WTC11 (cell line): ENCODE measurements at regions not wholly inside any gene's neighbourhood (a gene's known extent, or its start where the extent isn't known, plus 50 kb on each side); places are given as distances from the start of the nearest gene placed in this dataset.

Experiments used
- ATAC-seq: fragments of 200-7000 bp; cut with Tn5 transposase; 2 replicates; pipeline ENCODE4 v1.10.0; 2021; ENCODE audit warnings: mild to moderate bottlenecking, moderate library complexity
- CTCF ChIA-PET: fragments of 300-600 bp; sonication (Branson Sonifier 250); formaldehyde crosslinking; loops from one replicate; lab custom pipeline; 2021; ENCODE audit warnings: antibody characterized with exemption; lab: Charles Lee
- POLR2A ChIA-PET: fragments of 350-600 bp; sonication (Branson Sonifier 250); formaldehyde crosslinking; loops from one replicate; lab custom pipeline; 2021; ENCODE audit warnings: antibody characterized with exemption; lab: Charles Lee
- DNase-seq: peaks from one replicate; pipeline ENCODE4 v3.0.0; 2021; ENCODE audit warnings: low spot score
- H3K27ac Mint-ChIP-seq: 2 replicates; pipeline ENCODE4 v1.8.0; 2021; ENCODE audit warnings: mixed read lengths
- H3K27me3 Mint-ChIP-seq: 2 replicates; pipeline ENCODE4 v1.8.0; 2021; ENCODE audit warnings: low read depth, mild to moderate bottlenecking, moderate library complexity, mixed read lengths
- H3K36me3 Mint-ChIP-seq: 2 replicates; pipeline ENCODE4 v1.8.0; 2021; ENCODE audit warnings: mixed read lengths
- H3K4me1 Mint-ChIP-seq: 2 replicates; pipeline ENCODE4 v1.8.0; 2022; ENCODE audit warnings: mixed read lengths
- H3K4me3 Mint-ChIP-seq: 2 replicates; pipeline ENCODE4 v1.8.0; 2021; ENCODE audit warnings: mild to moderate bottlenecking, moderate library complexity, mixed read lengths
- H3K9me3 Mint-ChIP-seq: 2 replicates; pipeline ENCODE4 v1.8.0; 2021; ENCODE audit warnings: mixed read lengths
- IRF2 ChIP-seq: sonication (generic); formaldehyde crosslinking; IDR thresholded peaks from 2 replicates; pipeline ENCODE4 v1.8.0; 2022; ENCODE audit warnings: low read depth, missing genetic modification reagents, borderline replicate concordance
- KAT7 ChIP-seq: sonication (generic); formaldehyde crosslinking; IDR thresholded peaks from 2 replicates; pipeline ENCODE4 v1.8.1; 2023; ENCODE audit warnings: missing genetic modification reagents, mild to moderate bottlenecking, borderline replicate concordance
- MYBL2 ChIP-seq: sonication (generic); formaldehyde crosslinking; IDR thresholded peaks from 2 replicates; pipeline ENCODE4 v1.8.1; 2023; ENCODE audit warnings: mild to moderate bottlenecking, moderate library complexity, missing genetic modification reagents
- NR1H2 ChIP-seq: sonication (generic); formaldehyde crosslinking; IDR thresholded peaks from 2 replicates; pipeline ENCODE4 v1.9.0; 2021; ENCODE audit warnings: mild to moderate bottlenecking, moderate library complexity, missing genetic modification reagents
- NR2C2 ChIP-seq: sonication (generic); formaldehyde crosslinking; IDR thresholded peaks from 2 replicates; pipeline ENCODE4 v1.8.0; 2022; ENCODE audit warnings: mild to moderate bottlenecking, missing genetic modification reagents
- TP53 ChIP-seq: sonication (generic); formaldehyde crosslinking; IDR thresholded peaks from 2 replicates; pipeline ENCODE4 v1.8.1; 2023; ENCODE audit warnings: mild to moderate bottlenecking, missing genetic modification reagents
- ZNF671 ChIP-seq: fragments of 250-450 bp; sonication (Bioruptor Pico); IDR thresholded peaks from 2 replicates; pipeline ENCODE4 v1.8.0; 2021; ENCODE audit warnings: mild to moderate bottlenecking
- TF ChIP-seq, protein P1 (sequence below): sonication (generic); formaldehyde crosslinking; IDR thresholded peaks from 2 replicates; pipeline ENCODE4 v1.8.1; 2023; ENCODE audit warnings: mild to moderate bottlenecking, missing genetic modification reagents
- TF ChIP-seq, protein P2 (sequence below): sonication (generic); formaldehyde crosslinking; conservative IDR thresholded peaks from 2 replicates; pipeline ENCODE4 v1.8.1; 2023; ENCODE audit warnings: mild to moderate bottlenecking, low read depth, missing genetic modification reagents, moderate library complexity
- TF ChIP-seq, protein P3 (sequence below): sonication (generic); formaldehyde crosslinking; IDR thresholded peaks from 2 replicates; pipeline ENCODE4 v1.8.1; 2023; ENCODE audit warnings: mild to moderate bottlenecking, missing genetic modification reagents
- TF ChIP-seq, protein P4 (sequence below): sonication (generic); formaldehyde crosslinking; IDR thresholded peaks from 2 replicates; pipeline ENCODE4 v1.8.1; 2023; ENCODE audit warnings: mild to moderate bottlenecking, missing genetic modification reagents, borderline replicate concordance
- TF ChIP-seq, protein P5 (sequence below): sonication (generic); formaldehyde crosslinking; IDR thresholded peaks from 2 replicates; pipeline ENCODE4 v1.8.0; 2023; ENCODE audit warnings: missing genetic modification reagents
- TF ChIP-seq, protein P6 (sequence below): sonication (generic); formaldehyde crosslinking; IDR thresholded peaks from 2 replicates; pipeline ENCODE4 v1.8.0; 2022; ENCODE audit warnings: missing genetic modification reagents

DNA sequence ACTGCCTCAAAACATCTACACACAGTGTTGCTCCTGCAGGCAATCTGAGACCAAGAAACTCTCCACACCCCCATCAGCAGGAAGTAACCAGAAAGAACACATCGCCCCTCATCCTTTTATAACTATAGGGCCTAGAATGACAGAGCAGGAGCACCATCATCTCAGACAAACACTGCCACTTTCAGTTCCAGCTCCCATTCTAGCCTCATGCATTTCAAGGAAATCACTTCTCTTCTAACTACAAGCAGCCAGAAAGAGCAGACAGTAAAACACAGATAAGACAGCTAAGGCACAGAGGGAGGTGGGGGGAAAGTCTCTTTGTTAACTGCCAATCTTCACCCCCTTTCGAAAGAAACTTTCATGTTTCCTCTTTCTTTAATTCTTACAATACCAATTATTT, 102.6 kb upstream of the TENT5D start (continued):
- TF ChIP-seq, protein P1, sequence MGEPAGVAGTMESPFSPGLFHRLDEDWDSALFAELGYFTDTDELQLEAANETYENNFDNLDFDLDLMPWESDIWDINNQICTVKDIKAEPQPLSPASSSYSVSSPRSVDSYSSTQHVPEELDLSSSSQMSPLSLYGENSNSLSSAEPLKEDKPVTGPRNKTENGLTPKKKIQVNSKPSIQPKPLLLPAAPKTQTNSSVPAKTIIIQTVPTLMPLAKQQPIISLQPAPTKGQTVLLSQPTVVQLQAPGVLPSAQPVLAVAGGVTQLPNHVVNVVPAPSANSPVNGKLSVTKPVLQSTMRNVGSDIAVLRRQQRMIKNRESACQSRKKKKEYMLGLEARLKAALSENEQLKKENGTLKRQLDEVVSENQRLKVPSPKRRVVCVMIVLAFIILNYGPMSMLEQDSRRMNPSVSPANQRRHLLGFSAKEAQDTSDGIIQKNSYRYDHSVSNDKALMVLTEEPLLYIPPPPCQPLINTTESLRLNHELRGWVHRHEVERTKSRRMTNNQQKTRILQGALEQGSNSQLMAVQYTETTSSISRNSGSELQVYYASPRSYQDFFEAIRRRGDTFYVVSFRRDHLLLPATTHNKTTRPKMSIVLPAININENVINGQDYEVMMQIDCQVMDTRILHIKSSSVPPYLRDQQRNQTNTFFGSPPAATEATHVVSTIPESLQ (CRISPR knock-in tag), result no peak
- TF ChIP-seq, protein P2, sequence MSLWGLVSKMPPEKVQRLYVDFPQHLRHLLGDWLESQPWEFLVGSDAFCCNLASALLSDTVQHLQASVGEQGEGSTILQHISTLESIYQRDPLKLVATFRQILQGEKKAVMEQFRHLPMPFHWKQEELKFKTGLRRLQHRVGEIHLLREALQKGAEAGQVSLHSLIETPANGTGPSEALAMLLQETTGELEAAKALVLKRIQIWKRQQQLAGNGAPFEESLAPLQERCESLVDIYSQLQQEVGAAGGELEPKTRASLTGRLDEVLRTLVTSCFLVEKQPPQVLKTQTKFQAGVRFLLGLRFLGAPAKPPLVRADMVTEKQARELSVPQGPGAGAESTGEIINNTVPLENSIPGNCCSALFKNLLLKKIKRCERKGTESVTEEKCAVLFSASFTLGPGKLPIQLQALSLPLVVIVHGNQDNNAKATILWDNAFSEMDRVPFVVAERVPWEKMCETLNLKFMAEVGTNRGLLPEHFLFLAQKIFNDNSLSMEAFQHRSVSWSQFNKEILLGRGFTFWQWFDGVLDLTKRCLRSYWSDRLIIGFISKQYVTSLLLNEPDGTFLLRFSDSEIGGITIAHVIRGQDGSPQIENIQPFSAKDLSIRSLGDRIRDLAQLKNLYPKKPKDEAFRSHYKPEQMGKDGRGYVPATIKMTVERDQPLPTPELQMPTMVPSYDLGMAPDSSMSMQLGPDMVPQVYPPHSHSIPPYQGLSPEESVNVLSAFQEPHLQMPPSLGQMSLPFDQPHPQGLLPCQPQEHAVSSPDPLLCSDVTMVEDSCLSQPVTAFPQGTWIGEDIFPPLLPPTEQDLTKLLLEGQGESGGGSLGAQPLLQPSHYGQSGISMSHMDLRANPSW (CRISPR knock-in tag), result no peak
- TF ChIP-seq KAT7 (CRISPR knock-in tag) (no peak), NR1H2 (CRISPR knock-in tag) (no peak), ZNF671 (no peak), NR2C2 (CRISPR knock-in tag) (no peak)

DNA sequence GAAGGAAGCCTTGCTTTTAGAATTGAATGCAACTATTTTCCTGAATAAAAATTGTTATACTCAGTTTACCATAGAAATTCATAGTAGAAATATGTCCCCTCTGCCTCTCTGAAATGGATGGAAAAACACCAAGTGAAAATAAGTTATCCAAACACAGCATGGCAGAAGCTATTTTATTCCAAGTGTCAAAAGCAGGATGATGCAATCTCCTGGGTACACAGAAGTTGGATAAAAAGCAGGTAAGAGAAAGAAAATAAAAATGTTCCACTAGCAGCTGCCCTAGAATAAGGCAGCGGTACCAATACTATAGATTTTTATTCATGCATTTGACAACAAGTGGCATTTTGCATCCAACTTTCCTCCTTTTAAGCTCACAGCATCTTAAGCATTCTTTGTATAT, 89.0 kb upstream of the TENT5D start:
- Mint-ChIP-seq H3K36me3 (no peaks in the 10 kb centered on the region), H3K4me1 (peaks cover 5% of the 10 kb centered on the region; the same call in 1 of the 2 replicates), H3K4me3 (no peak overlapping the region), H3K9me3 (no peaks in the 10 kb centered on the region), H3K27ac (no peak overlapping the region), H3K27me3 (no peaks in the 10 kb centered on the region)
- TF ChIP-seq MYBL2 (no peak), IRF2 (CRISPR knock-in tag) (no peak), TP53 (CRISPR knock-in tag) (no peak), NR2C2 (CRISPR knock-in tag) (no peak)
- TF ChIP-seq, protein P3, sequence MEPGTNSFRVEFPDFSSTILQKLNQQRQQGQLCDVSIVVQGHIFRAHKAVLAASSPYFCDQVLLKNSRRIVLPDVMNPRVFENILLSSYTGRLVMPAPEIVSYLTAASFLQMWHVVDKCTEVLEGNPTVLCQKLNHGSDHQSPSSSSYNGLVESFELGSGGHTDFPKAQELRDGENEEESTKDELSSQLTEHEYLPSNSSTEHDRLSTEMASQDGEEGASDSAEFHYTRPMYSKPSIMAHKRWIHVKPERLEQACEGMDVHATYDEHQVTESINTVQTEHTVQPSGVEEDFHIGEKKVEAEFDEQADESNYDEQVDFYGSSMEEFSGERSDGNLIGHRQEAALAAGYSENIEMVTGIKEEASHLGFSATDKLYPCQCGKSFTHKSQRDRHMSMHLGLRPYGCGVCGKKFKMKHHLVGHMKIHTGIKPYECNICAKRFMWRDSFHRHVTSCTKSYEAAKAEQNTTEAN (CRISPR knock-in tag), result no peak
- TF ChIP-seq, protein P4, sequence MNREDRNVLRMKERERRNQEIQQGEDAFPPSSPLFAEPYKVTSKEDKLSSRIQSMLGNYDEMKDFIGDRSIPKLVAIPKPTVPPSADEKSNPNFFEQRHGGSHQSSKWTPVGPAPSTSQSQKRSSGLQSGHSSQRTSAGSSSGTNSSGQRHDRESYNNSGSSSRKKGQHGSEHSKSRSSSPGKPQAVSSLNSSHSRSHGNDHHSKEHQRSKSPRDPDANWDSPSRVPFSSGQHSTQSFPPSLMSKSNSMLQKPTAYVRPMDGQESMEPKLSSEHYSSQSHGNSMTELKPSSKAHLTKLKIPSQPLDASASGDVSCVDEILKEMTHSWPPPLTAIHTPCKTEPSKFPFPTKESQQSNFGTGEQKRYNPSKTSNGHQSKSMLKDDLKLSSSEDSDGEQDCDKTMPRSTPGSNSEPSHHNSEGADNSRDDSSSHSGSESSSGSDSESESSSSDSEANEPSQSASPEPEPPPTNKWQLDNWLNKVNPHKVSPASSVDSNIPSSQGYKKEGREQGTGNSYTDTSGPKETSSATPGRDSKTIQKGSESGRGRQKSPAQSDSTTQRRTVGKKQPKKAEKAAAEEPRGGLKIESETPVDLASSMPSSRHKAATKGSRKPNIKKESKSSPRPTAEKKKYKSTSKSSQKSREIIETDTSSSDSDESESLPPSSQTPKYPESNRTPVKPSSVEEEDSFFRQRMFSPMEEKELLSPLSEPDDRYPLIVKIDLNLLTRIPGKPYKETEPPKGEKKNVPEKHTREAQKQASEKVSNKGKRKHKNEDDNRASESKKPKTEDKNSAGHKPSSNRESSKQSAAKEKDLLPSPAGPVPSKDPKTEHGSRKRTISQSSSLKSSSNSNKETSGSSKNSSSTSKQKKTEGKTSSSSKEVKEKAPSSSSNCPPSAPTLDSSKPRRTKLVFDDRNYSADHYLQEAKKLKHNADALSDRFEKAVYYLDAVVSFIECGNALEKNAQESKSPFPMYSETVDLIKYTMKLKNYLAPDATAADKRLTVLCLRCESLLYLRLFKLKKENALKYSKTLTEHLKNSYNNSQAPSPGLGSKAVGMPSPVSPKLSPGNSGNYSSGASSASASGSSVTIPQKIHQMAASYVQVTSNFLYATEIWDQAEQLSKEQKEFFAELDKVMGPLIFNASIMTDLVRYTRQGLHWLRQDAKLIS (CRISPR knock-in tag), result no peak
- TF ChIP-seq, protein P5, sequence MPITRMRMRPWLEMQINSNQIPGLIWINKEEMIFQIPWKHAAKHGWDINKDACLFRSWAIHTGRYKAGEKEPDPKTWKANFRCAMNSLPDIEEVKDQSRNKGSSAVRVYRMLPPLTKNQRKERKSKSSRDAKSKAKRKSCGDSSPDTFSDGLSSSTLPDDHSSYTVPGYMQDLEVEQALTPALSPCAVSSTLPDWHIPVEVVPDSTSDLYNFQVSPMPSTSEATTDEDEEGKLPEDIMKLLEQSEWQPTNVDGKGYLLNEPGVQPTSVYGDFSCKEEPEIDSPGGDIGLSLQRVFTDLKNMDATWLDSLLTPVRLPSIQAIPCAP (CRISPR knock-in tag), result no peak
- TF ChIP-seq, protein P6, sequence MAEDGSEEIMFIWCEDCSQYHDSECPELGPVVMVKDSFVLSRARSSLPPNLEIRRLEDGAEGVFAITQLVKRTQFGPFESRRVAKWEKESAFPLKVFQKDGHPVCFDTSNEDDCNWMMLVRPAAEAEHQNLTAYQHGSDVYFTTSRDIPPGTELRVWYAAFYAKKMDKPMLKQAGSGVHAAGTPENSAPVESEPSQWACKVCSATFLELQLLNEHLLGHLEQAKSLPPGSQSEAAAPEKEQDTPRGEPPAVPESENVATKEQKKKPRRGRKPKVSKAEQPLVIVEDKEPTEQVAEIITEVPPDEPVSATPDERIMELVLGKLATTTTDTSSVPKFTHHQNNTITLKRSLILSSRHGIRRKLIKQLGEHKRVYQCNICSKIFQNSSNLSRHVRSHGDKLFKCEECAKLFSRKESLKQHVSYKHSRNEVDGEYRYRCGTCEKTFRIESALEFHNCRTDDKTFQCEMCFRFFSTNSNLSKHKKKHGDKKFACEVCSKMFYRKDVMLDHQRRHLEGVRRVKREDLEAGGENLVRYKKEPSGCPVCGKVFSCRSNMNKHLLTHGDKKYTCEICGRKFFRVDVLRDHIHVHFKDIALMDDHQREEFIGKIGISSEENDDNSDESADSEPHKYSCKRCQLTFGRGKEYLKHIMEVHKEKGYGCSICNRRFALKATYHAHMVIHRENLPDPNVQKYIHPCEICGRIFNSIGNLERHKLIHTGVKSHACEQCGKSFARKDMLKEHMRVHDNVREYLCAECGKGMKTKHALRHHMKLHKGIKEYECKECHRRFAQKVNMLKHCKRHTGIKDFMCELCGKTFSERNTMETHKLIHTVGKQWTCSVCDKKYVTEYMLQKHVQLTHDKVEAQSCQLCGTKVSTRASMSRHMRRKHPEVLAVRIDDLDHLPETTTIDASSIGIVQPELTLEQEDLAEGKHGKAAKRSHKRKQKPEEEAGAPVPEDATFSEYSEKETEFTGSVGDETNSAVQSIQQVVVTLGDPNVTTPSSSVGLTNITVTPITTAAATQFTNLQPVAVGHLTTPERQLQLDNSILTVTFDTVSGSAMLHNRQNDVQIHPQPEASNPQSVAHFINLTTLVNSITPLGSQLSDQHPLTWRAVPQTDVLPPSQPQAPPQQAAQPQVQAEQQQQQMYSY (CRISPR knock-in tag), result no peak
- no peak for DNase-seq
- ChIA-PET CTCF (no interaction called here), POLR2A (no interaction called here)
- ATAC-seq, result no peak
